WI38 (cell line): ENCODE measurements at regions not wholly inside any gene's neighbourhood (a gene's known extent, or its start where the extent isn't known, plus 50 kb on each side); places are given as distances from the start of the nearest gene placed in this dataset.

Experiments used
- H3K4me3 ChIP-seq: 2 replicates; pipeline ENCODE4 v1.5.1; 2011; ENCODE audit warnings: low read depth, mild to moderate bottlenecking, control low read depth, low read length
- TF ChIP-seq, protein P1 (sequence below): IDR thresholded peaks from 2 replicates; pipeline ENCODE4 v1.5.1; 2012; ENCODE audit warnings: low read depth, mild to moderate bottlenecking, control low read depth, low read length

- H3K4me3 ChIP-seq, result no peak overlapping the region
- TF ChIP-seq, protein P1, sequence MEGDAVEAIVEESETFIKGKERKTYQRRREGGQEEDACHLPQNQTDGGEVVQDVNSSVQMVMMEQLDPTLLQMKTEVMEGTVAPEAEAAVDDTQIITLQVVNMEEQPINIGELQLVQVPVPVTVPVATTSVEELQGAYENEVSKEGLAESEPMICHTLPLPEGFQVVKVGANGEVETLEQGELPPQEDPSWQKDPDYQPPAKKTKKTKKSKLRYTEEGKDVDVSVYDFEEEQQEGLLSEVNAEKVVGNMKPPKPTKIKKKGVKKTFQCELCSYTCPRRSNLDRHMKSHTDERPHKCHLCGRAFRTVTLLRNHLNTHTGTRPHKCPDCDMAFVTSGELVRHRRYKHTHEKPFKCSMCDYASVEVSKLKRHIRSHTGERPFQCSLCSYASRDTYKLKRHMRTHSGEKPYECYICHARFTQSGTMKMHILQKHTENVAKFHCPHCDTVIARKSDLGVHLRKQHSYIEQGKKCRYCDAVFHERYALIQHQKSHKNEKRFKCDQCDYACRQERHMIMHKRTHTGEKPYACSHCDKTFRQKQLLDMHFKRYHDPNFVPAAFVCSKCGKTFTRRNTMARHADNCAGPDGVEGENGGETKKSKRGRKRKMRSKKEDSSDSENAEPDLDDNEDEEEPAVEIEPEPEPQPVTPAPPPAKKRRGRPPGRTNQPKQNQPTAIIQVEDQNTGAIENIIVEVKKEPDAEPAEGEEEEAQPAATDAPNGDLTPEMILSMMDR, result no peak
Measured at GRCh38 chr7:82542665-82543064, 99.1 kb upstream of the CACNA2D1 start.

- H3K4me3 ChIP-seq, result no peak overlapping the region
- TF ChIP-seq, protein P1, result no peak
Measured at GRCh38 chr7:82539969-82540368, 96.4 kb upstream of the CACNA2D1 start.

GRCh38 chr7:82534684-82535083 lies 91.1 kb upstream of the CACNA2D1 start:
- H3K4me3 ChIP-seq, result no peak overlapping the region
- TF ChIP-seq, protein P1, result no peak

GRCh38 chr7:82530361-82530760 lies 86.8 kb upstream of the CACNA2D1 start:
- TF ChIP-seq, protein P1, result no peak
- no peak overlapping the region for H3K4me3 ChIP-seq

DNA sequence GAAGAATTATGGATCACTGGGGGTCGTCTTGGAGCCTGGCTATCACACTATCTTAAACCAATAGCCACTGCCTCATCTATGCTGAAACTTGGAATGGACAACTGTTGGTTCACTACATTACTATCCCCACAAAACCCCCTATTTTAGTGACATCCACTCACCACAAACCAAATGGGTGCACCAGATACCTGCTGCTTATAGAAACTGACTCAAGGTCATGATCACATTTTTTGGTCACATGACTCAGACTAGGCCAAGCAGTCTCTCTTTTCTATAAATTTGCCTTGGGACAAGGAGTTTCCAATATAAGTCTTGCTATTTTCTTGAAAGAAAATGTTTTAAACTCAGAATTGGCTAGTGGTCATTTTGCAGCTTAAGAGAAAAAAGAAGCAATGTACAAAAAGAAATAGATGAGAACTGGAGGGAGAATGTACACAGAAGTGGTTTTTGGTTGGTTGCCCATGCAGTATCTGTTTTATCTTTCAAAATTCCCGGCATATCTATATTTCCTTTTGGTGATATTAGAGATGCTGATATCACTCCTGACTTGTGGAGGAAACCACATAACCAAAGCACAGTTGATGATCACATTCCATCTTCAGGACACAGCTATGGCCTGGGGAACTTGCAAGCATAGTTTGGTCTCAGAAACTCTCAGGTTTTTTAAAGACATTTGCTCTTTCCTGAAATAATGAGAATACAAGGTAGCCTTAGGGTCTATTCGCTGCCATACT lies 85.2 kb upstream of the CACNA2D1 start:
- TF ChIP-seq, protein P1, result no peak
- H3K4me3 ChIP-seq, result no peak overlapping the region

GRCh38 chr7:82527851-82528250 lies 84.3 kb upstream of the CACNA2D1 start:
- H3K4me3 ChIP-seq, result no peak overlapping the region
- TF ChIP-seq, protein P1, result no peak

- no peak overlapping the region for H3K4me3 ChIP-seq
- TF ChIP-seq, protein P1, result no peak
Measured at GRCh38 chr7:82521906-82522445, 78.4 kb upstream of the CACNA2D1 start.
